HFFc6 (cell line): ENCODE measurements at regions not wholly inside any gene's neighbourhood (a gene's known extent, or its start where the extent isn't known, plus 50 kb on each side); places are given as distances from the start of the nearest gene placed in this dataset.
"Not testable (repeated sequence)": the region's sequence is repeated elsewhere in the genome, so short reads cannot be mapped to it uniquely, and the experiment has no call there.

Experiments used
- DNase-seq: peaks from one replicate; pipeline ENCODE4 v3.0.0-alpha.2; 2018
- H3K27ac Mint-ChIP-seq: 2 replicates; pipeline ENCODE4 v1.8.0; 2020; ENCODE audit warnings: mild to moderate bottlenecking, mixed read lengths
- H3K27me3 Mint-ChIP-seq: 2 replicates; pipeline ENCODE4 v1.8.0; 2021; ENCODE audit warnings: mild to moderate bottlenecking, moderate library complexity, mixed read lengths; ENCODE audit not compliant: insufficient read depth
- H3K36me3 Mint-ChIP-seq: 2 replicates; pipeline ENCODE4 v1.8.0; 2021; ENCODE audit warnings: low read depth, mixed read lengths
- H3K4me1 Mint-ChIP-seq: 2 replicates; pipeline ENCODE4 v1.8.0; 2020; ENCODE audit warnings: low read depth, mixed read lengths
- H3K4me3 Mint-ChIP-seq: 2 replicates; pipeline ENCODE4 v1.8.0; 2020; ENCODE audit warnings: mild to moderate bottlenecking, moderate library complexity, mixed read lengths
- H3K9me3 Mint-ChIP-seq: 2 replicates; pipeline ENCODE4 v1.8.0; 2020; ENCODE audit warnings: mild to moderate bottlenecking, mixed read lengths
- CTCF ChIP-seq: fragments of 200-600 bp; sonication (generic); IDR thresholded peaks from 2 replicates; pipeline ENCODE4 v1.5.0; 2021; ENCODE audit warnings: antibody characterized with exemption, mild to moderate bottlenecking

DNA sequence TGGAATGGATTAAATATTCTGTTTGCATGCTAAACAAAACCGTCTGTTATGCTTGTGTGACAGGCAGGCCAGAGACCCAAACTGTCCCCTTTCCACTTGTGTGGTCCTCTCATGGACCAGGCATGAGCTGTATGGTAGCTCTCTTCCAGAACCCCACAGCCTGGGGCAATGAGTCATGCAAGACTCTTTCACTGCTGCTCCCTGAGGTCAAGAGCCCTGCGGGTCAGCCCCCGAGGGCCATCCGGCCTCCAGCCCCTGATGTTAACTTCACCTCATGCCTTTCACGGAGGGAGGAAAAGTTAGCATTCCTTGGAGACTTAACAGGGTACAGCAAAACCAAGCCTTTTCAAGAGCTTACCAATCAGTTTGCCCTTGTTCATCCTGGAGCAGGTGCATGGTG lies 239.1 kb upstream of the DIO3 start:
- Mint-ChIP-seq H3K4me1 (no peaks in the 10 kb centered on the region), H3K4me3 (no peak overlapping the region), H3K27ac (no peak overlapping the region), H3K36me3 (0 out of 2 replicates have a peak, but pooled peaks cover 5% of the 10 kb centered on the region), H3K9me3 (peaks cover 36% of the 10 kb centered on the region), H3K27me3 (peaks cover 4% of the 10 kb centered on the region)
- no peak for DNase-seq
- TF ChIP-seq CTCF: no peak

GRCh38 chr14:101323111-101323510 lies 238.2 kb upstream of the DIO3 start:
- Mint-ChIP-seq H3K4me3 (no peak overlapping the region), H3K27me3 (peaks cover 4% of the 10 kb centered on the region), H3K36me3 (0 out of 2 replicates have a peak, but pooled peaks cover 5% of the 10 kb centered on the region), H3K4me1 (no peaks in the 10 kb centered on the region), H3K27ac (no peak overlapping the region), H3K9me3 (peaks cover 36% of the 10 kb centered on the region)
- DNase-seq: no peak
- no peak for TF ChIP-seq CTCF

- H3K4me1 Mint-ChIP-seq, H3K36me3 Mint-ChIP-seq, H3K4me3 Mint-ChIP-seq, H3K27ac Mint-ChIP-seq, H3K27me3 Mint-ChIP-seq, DNase-seq: not testable (repeated sequence)
- H3K9me3 Mint-ChIP-seq: peaks cover 37% of the 10 kb centered on the region
Observed at GRCh38 chr14:101323614-101324235, 237.6 kb upstream of the DIO3 start.

DNA sequence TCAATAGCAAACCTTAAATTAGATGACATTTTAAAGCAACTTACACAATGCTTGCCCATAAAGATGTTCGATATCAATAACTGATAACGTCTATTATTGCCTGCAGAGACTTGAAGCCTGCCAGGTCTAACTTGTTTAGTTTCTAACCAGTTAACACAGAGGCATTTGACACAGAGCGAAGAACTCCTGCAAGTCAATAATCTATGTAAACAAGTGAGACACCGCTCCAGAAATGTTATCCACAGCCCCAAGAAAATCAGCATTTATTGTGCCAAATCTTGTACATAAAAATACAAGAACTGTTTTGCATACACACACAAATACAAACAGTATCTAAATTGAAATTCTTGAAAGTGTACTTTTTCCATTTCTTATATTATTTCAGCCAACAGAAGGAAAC lies 236.0 kb upstream of the DIO3 start:
- peaks cover 37% of the 10 kb centered on the region for H3K9me3 Mint-ChIP-seq
- no peak overlapping the region for H3K4me3 Mint-ChIP-seq
- peaks cover 12% of the 10 kb centered on the region for H3K27me3 Mint-ChIP-seq
- no peak for TF ChIP-seq CTCF
- no peak for DNase-seq
- no peak overlapping the region for H3K27ac Mint-ChIP-seq
- H3K36me3 Mint-ChIP-seq: 0 out of 2 replicates have a peak, but pooled peaks cover 5% of the 10 kb centered on the region
- H3K4me1 Mint-ChIP-seq: no peaks in the 10 kb centered on the region

DNA sequence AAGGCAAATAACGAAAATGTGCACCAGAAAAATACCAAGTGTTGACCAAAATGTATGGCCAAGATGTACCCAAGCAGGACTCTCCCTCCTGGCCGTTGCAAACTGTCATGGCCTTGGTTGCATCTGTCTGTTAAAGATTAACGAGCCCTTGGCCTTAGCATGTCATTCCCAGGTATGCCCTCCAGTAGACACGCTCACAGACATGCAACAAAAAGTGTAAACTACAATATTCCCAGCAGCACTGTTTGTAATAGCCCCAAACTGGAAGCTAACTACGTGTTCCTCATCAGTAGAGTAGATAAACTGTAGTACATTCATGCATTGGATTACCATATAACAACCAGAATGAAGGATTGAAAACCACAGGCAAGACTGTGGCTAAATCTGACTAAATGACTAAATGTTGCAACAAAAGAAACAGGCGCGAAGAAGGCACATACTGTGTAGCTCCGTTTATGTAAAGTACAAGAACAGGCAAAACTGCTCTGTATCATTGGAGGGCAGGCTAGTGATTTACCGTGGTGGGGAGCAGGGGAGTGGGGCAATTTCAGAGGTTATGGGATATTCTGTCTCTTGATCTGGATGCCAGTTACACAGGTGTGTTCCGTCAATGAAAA lies 232.8 kb upstream of the DIO3 start:
- Mint-ChIP-seq H3K4me3 (no peak overlapping the region), H3K4me1 (no peaks in the 10 kb centered on the region), H3K36me3 (0 out of 2 replicates have a peak, but pooled peaks cover 3% of the 10 kb centered on the region), H3K27me3 (peaks cover 14% of the 10 kb centered on the region), H3K27ac (no peak overlapping the region), H3K9me3 (peaks cover 26% of the 10 kb centered on the region)
- TF ChIP-seq CTCF: no peak
- DNase-seq: no peak

GRCh38 chr14:101330416-101331140 lies 230.7 kb upstream of the DIO3 start:
- H3K4me1 Mint-ChIP-seq: no peaks in the 10 kb centered on the region
- H3K27ac Mint-ChIP-seq: no peak overlapping the region
- peaks cover 22% of the 10 kb centered on the region for H3K27me3 Mint-ChIP-seq
- H3K9me3 Mint-ChIP-seq: peaks cover 10% of the 10 kb centered on the region
- H3K36me3 Mint-ChIP-seq: no peaks in the 10 kb centered on the region
- H3K4me3 Mint-ChIP-seq: no peak overlapping the region
- no peak for DNase-seq
- no peak for TF ChIP-seq CTCF
